ENCODE measurements at regions not wholly inside any gene's neighbourhood (a gene's known extent, or its start where the extent isn't known, plus 50 kb on each side); places are given as distances from the start of the nearest gene placed in this dataset.

- no peak for DNase-seq (ENCODE audit: low read depth)
Observed at GRCh38 chr6:766625-767024, 73.7 kb upstream of the EXOC2 start.

GRCh38 chr6:761997-762396 is 69.1 kb upstream of the EXOC2 start:
- DNase-seq (ENCODE audit: low read depth), result no peak

- no peak for DNase-seq (ENCODE audit: low read depth)
Observed at GRCh38 chr6:760982-761955, 68.3 kb upstream of the EXOC2 start.

- no peak for DNase-seq (ENCODE audit: low read depth)
Observed at GRCh38 chr6:759729-760128, 66.8 kb upstream of the EXOC2 start.

GRCh38 chr6:756224-756623 is 63.3 kb upstream of the EXOC2 start:
- no peak for DNase-seq (ENCODE audit: low read depth)

- DNase-seq (ENCODE audit: low read depth), result no peak
Observed at GRCh38 chr6:754202-754601, 61.3 kb upstream of the EXOC2 start.

GRCh38 chr6:753486-753885 is 60.5 kb upstream of the EXOC2 start:
- DNase-seq (ENCODE audit: low read depth), result no peak

GRCh38 chr6:752438-752837 is 59.5 kb upstream of the EXOC2 start:
- no peak for DNase-seq (ENCODE audit: low read depth)

GRCh38 chr6:751765-752164 is 58.8 kb upstream of the EXOC2 start:
- no peak for DNase-seq (ENCODE audit: low read depth)

- no peak for DNase-seq (ENCODE audit: low read depth)
Observed at GRCh38 chr6:747921-748320, 55.0 kb upstream of the EXOC2 start.

GRCh38 chr6:747028-747427 is 54.1 kb upstream of the EXOC2 start:
- no peak for DNase-seq (ENCODE audit: low read depth)

- DNase-seq (ENCODE audit: low read depth), result no peak
Observed at GRCh38 chr6:744666-745353, 51.9 kb upstream of the EXOC2 start.

- DNase-seq (ENCODE audit: low read depth), result no peak
Observed at GRCh38 chr6:743320-744096, 50.6 kb upstream of the EXOC2 start.
